Neural progenitor cell (in vitro differentiated cells): ENCODE measurements at regions not wholly inside any gene's neighbourhood (a gene's known extent, or its start where the extent isn't known, plus 50 kb on each side); places are given as distances from the start of the nearest gene placed in this dataset.

Source experiments
- DNase-seq: peaks from one replicate; pipeline ENCODE4 v3.0.0-alpha.2; 2016; ENCODE audit warnings: low spot score
- H2AFZ ChIP-seq: fragments of 200-600 bp; sonication (generic); replicated peaks from 2 replicates; pipeline ENCODE4 v1.6.1; 2016; ENCODE audit warnings: antibody characterized with exemption
- H3F3A ChIP-seq: fragments of 200-600 bp; sonication (generic); 2 replicates; pipeline ENCODE4 v1.6.1; 2016; ENCODE audit warnings: antibody characterized with exemption, low read depth
- H3K27ac ChIP-seq: fragments of 200-600 bp; sonication (generic); 2 replicates; pipeline ENCODE4 v1.5.1; 2016; ENCODE audit warnings: mild to moderate bottlenecking
- H3K27me3 ChIP-seq: fragments of 200-600 bp; sonication (generic); 2 replicates; pipeline ENCODE4 v1.6.1; 2016; ENCODE audit warnings: mild to moderate bottlenecking, moderate library complexity
- H3K36me3 ChIP-seq: fragments of 200-600 bp; sonication (generic); 2 replicates; pipeline ENCODE4 v1.5.1; 2016
- H3K4me1 ChIP-seq: fragments of 200-600 bp; sonication (generic); 2 replicates; pipeline ENCODE4 v1.6.1; 2016; ENCODE audit warnings: mixed run types
- H3K4me2 ChIP-seq: fragments of 200-600 bp; sonication (generic); 2 replicates; pipeline ENCODE4 v1.6.1; 2016
- H3K4me3 ChIP-seq: fragments of 200-600 bp; sonication (generic); 2 replicates; pipeline ENCODE4 v1.5.1; 2016
- H3K79me2 ChIP-seq: fragments of 200-600 bp; sonication (generic); 2 replicates; pipeline ENCODE4 v1.6.1; 2016; ENCODE audit warnings: low read depth
- H3K9ac ChIP-seq: fragments of 200-600 bp; sonication (generic); 2 replicates; pipeline ENCODE4 v1.6.1; 2016
- H3K9me3 ChIP-seq: fragments of 200-600 bp; sonication (generic); 2 replicates; pipeline ENCODE4 v1.5.1; 2016; ENCODE audit warnings: low read depth
- H4K20me1 ChIP-seq: fragments of 200-600 bp; sonication (generic); 2 replicates; pipeline ENCODE4 v1.6.1; 2016; ENCODE audit warnings: low read depth
- H3K27ac Mint-ChIP-seq: 3 replicates; pipeline ENCODE4 v1.8.0; 2021; ENCODE audit warnings: mixed read lengths
- H3K27me3 Mint-ChIP-seq: 2 replicates; pipeline ENCODE4 v1.8.0; 2022; ENCODE audit warnings: low read depth, mild to moderate bottlenecking, inconsistent platforms, moderate library complexity, mixed read lengths; ENCODE audit not compliant: insufficient read depth
- H3K36me3 Mint-ChIP-seq: 3 replicates; pipeline ENCODE4 v1.8.0; 2021; ENCODE audit warnings: mixed read lengths
- H3K4me1 Mint-ChIP-seq: 3 replicates; pipeline ENCODE4 v1.8.0; 2021; ENCODE audit warnings: mixed read lengths
- H3K4me3 Mint-ChIP-seq: 3 replicates; pipeline ENCODE4 v1.8.0; 2021; ENCODE audit warnings: mild to moderate bottlenecking, moderate library complexity, mixed read lengths
- H3K9me3 Mint-ChIP-seq: 3 replicates; pipeline ENCODE4 v1.8.0; 2020; ENCODE audit warnings: mixed read lengths
- CTCF ChIP-seq: fragments of 200-600 bp; sonication (generic); IDR thresholded peaks from 2 replicates; pipeline ENCODE4 v1.5.1; 2017; ENCODE audit warnings: antibody characterized with exemption, mild to moderate bottlenecking
- EZH2 ChIP-seq: fragments of 200-600 bp; sonication (generic); IDR thresholded peaks from 2 replicates; pipeline ENCODE4 v1.6.1; 2017; ENCODE audit warnings: antibody characterized with exemption, mild to moderate bottlenecking, moderate library complexity
- EZH2phosphoT487 ChIP-seq: fragments of 200-600 bp; sonication (generic); IDR thresholded peaks from 2 replicates; pipeline ENCODE4 v1.6.1; 2017; ENCODE audit warnings: antibody characterized with exemption

GRCh38 chr12:111228916-111229666, 139.8 kb downstream of the PHETA1 start:
- H3K4me2 ChIP-seq = no peak overlapping the region
- no peak overlapping the region for H3K4me3 ChIP-seq
- H3K27ac Mint-ChIP-seq = no peak overlapping the region
- no peaks in the 10 kb centered on the region for H3K4me1 Mint-ChIP-seq
- no peaks in the 10 kb centered on the region for H3K9me3 ChIP-seq
- no peaks in the 10 kb centered on the region for H3F3A ChIP-seq
- H3K79me2 ChIP-seq = no peaks in the 10 kb centered on the region
- H3K27ac ChIP-seq = no peak overlapping the region
- H3K9ac ChIP-seq = no peak overlapping the region
- no peak for DNase-seq
- no peaks in the 10 kb centered on the region for H4K20me1 ChIP-seq
- H3K27me3 Mint-ChIP-seq = no peaks in the 10 kb centered on the region
- H2AFZ ChIP-seq = no peak overlapping the region
- H3K36me3 ChIP-seq = no peaks in the 10 kb centered on the region
- no peaks in the 10 kb centered on the region for H3K36me3 Mint-ChIP-seq
- H3K4me3 Mint-ChIP-seq = no peak overlapping the region
- no peaks in the 10 kb centered on the region for H3K4me1 ChIP-seq
- TF ChIP-seq EZH2 (no peak), CTCF (no peak), EZH2phosphoT487 (no peak)
- H3K27me3 ChIP-seq = no peaks in the 10 kb centered on the region
- H3K9me3 Mint-ChIP-seq = no peaks in the 10 kb centered on the region

GRCh38 chr12:111227476-111228420, 141.1 kb downstream of the PHETA1 start:
- H3K9ac ChIP-seq = no peak overlapping the region
- H3K27me3 ChIP-seq = no peaks in the 10 kb centered on the region
- H3K4me2 ChIP-seq = no peak overlapping the region
- no peaks in the 10 kb centered on the region for H3K79me2 ChIP-seq
- TF ChIP-seq CTCF (no peak), EZH2phosphoT487 (no peak), EZH2 (no peak)
- no peaks in the 10 kb centered on the region for H3K4me1 Mint-ChIP-seq
- H3K36me3 Mint-ChIP-seq = no peaks in the 10 kb centered on the region
- H3K36me3 ChIP-seq = no peaks in the 10 kb centered on the region
- no peak overlapping the region for H3K4me3 ChIP-seq
- H3K4me3 Mint-ChIP-seq = no peak overlapping the region
- H2AFZ ChIP-seq = no peak overlapping the region
- no peaks in the 10 kb centered on the region for H4K20me1 ChIP-seq
- no peaks in the 10 kb centered on the region for H3K27me3 Mint-ChIP-seq
- H3K27ac Mint-ChIP-seq = no peak overlapping the region
- H3K27ac ChIP-seq = no peak overlapping the region
- H3K9me3 Mint-ChIP-seq = no peaks in the 10 kb centered on the region
- no peak for DNase-seq
- H3F3A ChIP-seq = no peaks in the 10 kb centered on the region
- no peaks in the 10 kb centered on the region for H3K4me1 ChIP-seq
- no peaks in the 10 kb centered on the region for H3K9me3 ChIP-seq

GRCh38 chr12:111226680-111227079, 142.2 kb downstream of the PHETA1 start:
- Mint-ChIP-seq H3K27ac (no peak overlapping the region), H3K27me3 (no peaks in the 10 kb centered on the region), H3K36me3 (no peaks in the 10 kb centered on the region), H3K9me3 (no peaks in the 10 kb centered on the region), H3K4me3 (no peak overlapping the region), H3K4me1 (peaks cover 6% of the 10 kb centered on the region)
- H3K27ac ChIP-seq = no peak overlapping the region
- H3K36me3 ChIP-seq = no peaks in the 10 kb centered on the region
- DNase-seq = no peak
- H3K4me2 ChIP-seq = no peak overlapping the region
- no peak overlapping the region for H2AFZ ChIP-seq
- peaks cover 5% of the 10 kb centered on the region for H3K4me1 ChIP-seq
- no peaks in the 10 kb centered on the region for H4K20me1 ChIP-seq
- TF ChIP-seq CTCF (no peak), EZH2 (no peak), EZH2phosphoT487 (no peak)
- H3K9me3 ChIP-seq = no peaks in the 10 kb centered on the region
- no peaks in the 10 kb centered on the region for H3F3A ChIP-seq
- H3K79me2 ChIP-seq = no peaks in the 10 kb centered on the region
- H3K9ac ChIP-seq = no peak overlapping the region
- H3K4me3 ChIP-seq = no peak overlapping the region
- no peaks in the 10 kb centered on the region for H3K27me3 ChIP-seq
